ENCODE measurements at regions not wholly inside any gene's neighbourhood (a gene's known extent, or its start where the extent isn't known, plus 50 kb on each side); places are given as distances from the start of the nearest gene placed in this dataset.

DNA sequence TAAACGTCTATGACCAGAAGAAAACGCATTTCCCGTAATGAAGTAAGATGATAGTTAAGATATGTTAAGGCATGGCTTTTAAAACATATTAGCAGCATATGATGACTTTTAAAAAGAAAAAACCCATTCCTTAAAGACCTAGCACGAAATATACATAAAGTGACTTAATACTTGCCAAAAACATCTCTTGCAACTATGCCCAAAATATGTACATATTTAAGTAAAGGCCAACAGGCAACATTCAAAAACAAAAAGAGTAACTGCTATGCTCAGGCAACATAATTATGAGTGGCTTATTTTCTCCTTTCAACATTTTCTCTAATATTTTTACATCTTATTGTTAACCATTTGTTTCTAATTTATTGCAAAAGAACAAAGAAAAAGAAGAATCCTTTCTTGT lies 60.3 kb upstream of the PAPOLG start:
- TF ChIP-seq, protein P1, sequence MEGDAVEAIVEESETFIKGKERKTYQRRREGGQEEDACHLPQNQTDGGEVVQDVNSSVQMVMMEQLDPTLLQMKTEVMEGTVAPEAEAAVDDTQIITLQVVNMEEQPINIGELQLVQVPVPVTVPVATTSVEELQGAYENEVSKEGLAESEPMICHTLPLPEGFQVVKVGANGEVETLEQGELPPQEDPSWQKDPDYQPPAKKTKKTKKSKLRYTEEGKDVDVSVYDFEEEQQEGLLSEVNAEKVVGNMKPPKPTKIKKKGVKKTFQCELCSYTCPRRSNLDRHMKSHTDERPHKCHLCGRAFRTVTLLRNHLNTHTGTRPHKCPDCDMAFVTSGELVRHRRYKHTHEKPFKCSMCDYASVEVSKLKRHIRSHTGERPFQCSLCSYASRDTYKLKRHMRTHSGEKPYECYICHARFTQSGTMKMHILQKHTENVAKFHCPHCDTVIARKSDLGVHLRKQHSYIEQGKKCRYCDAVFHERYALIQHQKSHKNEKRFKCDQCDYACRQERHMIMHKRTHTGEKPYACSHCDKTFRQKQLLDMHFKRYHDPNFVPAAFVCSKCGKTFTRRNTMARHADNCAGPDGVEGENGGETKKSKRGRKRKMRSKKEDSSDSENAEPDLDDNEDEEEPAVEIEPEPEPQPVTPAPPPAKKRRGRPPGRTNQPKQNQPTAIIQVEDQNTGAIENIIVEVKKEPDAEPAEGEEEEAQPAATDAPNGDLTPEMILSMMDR (IDR thresholded peaks at IDR 0.05; ENCODE audit: poor library complexity), result no peak
- no peak for TF ChIP-seq EZH2phosphoT487 (IDR thresholded peaks at IDR 0.05; ENCODE audit: low read depth, severe bottlenecking, unreplicated experiment)
